Caco-2 (cell line): ENCODE measurements at regions not wholly inside any gene's neighbourhood (a gene's known extent, or its start where the extent isn't known, plus 50 kb on each side); places are given as distances from the start of the nearest gene placed in this dataset.

Source experiments
- BruUV-seq: library from RNA; stranded (reverse); fragments of 400-500 nt; replicated peaks from 2 replicates; lab custom pipeline; 2021; lab: Mats Ljungman, UMichigan
- CTCF ChIA-PET: fragments of 300-600 bp; sonication (Branson Sonifier 250); formaldehyde crosslinking; loops from one replicate; lab custom pipeline; 2022; ENCODE audit warnings: antibody characterized with exemption; lab: Charles Lee
- POLR2A ChIA-PET: fragments of 300-600 bp; sonication (Branson Sonifier 250); formaldehyde crosslinking; loops from one replicate; lab custom pipeline; 2022; ENCODE audit warnings: antibody characterized with exemption; lab: Charles Lee
- DNase-seq, 2 experiments: peaks; one replicate each; pipeline versions ENCODE4 v3.0.0 to v3.0.0-alpha.2; 2020 to 2022
- H3K27me3 ChIP-seq: replicated peaks from 2 replicates; pipeline ENCODE4 v1.6.0; 2011; ENCODE audit warnings: low read length; ENCODE audit not compliant: control insufficient read depth, insufficient read depth
- H3K36me3 ChIP-seq: 2 replicates; pipeline ENCODE4 v1.5.1; 2011; ENCODE audit warnings: low read length; ENCODE audit not compliant: control insufficient read depth, insufficient read depth
- H3K4me1 ChIP-seq: fragments of 250-450 bp; sonication (Bioruptor Pico); 2 replicates; pipeline ENCODE4 v1.5.1; 2020; ENCODE audit warnings: mild to moderate bottlenecking
- H3K4me3 ChIP-seq: 2 replicates; pipeline ENCODE4 v1.5.1; 2011; ENCODE audit warnings: low read depth, mild to moderate bottlenecking, control low read depth, low read length
- H3K9me3 ChIP-seq: fragments of 250-450 bp; sonication (Bioruptor Pico); 2 replicates; pipeline ENCODE4 v1.5.1; 2020; ENCODE audit warnings: mild to moderate bottlenecking, moderate library complexity
- H3K27ac Mint-ChIP-seq: one replicate; pipeline ENCODE4 v1.8.0; 2022; ENCODE audit warnings: mixed read lengths; ENCODE audit not compliant: unreplicated experiment
- H3K27me3 Mint-ChIP-seq: one replicate; pipeline ENCODE4 v1.8.0; 2022; ENCODE audit warnings: mixed read lengths; ENCODE audit not compliant: insufficient read depth, unreplicated experiment
- H3K36me3 Mint-ChIP-seq: one replicate; pipeline ENCODE4 v1.8.0; 2022; ENCODE audit warnings: mild to moderate bottlenecking, mixed read lengths; ENCODE audit not compliant: insufficient read depth, unreplicated experiment
- H3K4me1 Mint-ChIP-seq: one replicate; pipeline ENCODE4 v1.8.0; 2022; ENCODE audit warnings: low read depth, mixed read lengths; ENCODE audit not compliant: unreplicated experiment
- H3K4me3 Mint-ChIP-seq: one replicate; pipeline ENCODE4 v1.8.0; 2022; ENCODE audit warnings: mild to moderate bottlenecking, moderate library complexity, mixed read lengths; ENCODE audit not compliant: unreplicated experiment
- H3K9me3 Mint-ChIP-seq: one replicate; pipeline ENCODE4 v1.8.0; 2022; ENCODE audit warnings: mixed read lengths; ENCODE audit not compliant: unreplicated experiment
- CTCF ChIP-seq, 2 experiments: fragments of 200-600 bp in 1 of 2; IDR thresholded peaks; 1 replicate in 1 of 2; 2 replicates in 1 of 2; pipeline versions ENCODE4 v1.5.1 to v1.8.0; 2011 to 2022; ENCODE audit warnings: antibody characterized with exemption in 1 of 2, control low read depth in 1 of 2, inconsistent platforms in 1 of 2, low read depth in 1 of 2, low read length in 1 of 2, mild to moderate bottlenecking in 1 of 2, moderate library complexity in 1 of 2; ENCODE audit not compliant: insufficient read depth in 1 of 2, severe bottlenecking in 1 of 2, unreplicated experiment in 1 of 2
- intact Hi-C: fragments of 100-400 bp; cut with micrococcal nuclease; formaldehyde crosslinking; loops from one replicate; pipeline ENCODE4 v1.10.0; 2022; ENCODE audit not compliant: unreplicated experiment

GRCh38 chr1:201663491-201664113 is 124.7 kb downstream of the NAV1 start:
- Histone ChIP-seq H3K4me1 (no peaks in the 10 kb centered on the region), H3K36me3 (no peaks in the 10 kb centered on the region), H3K9me3 (no peaks in the 10 kb centered on the region), H3K4me3 (no peak overlapping the region), H3K27me3 (no peaks in the 10 kb centered on the region; the same call in 1 of the 2 replicates)
- H3K4me1 Mint-ChIP-seq = no peaks in the 10 kb centered on the region
- POLR2A ChIA-PET = no interaction called here
- no peaks in the 10 kb centered on the region for H3K9me3 Mint-ChIP-seq
- H3K4me3 Mint-ChIP-seq = no peak overlapping the region
- no peaks in the 10 kb centered on the region for H3K36me3 Mint-ChIP-seq
- H3K27ac Mint-ChIP-seq = no peak overlapping the region
- CTCF ChIA-PET = no interaction called here
- BruUV-seq = no TSS peak
- intact Hi-C loops = no loop called here
- H3K27me3 Mint-ChIP-seq = peaks cover 23% of the 10 kb centered on the region
- no peak for TF ChIP-seq CTCF (IDR thresholded peaks at IDR 0.05; ENCODE audit: insufficient read depth in 1 of 2, low read depth in 1 of 2, low read length in 1 of 2, severe bottlenecking in 1 of 2, unreplicated experiment in 1 of 2)
- DNase-seq = no peak

GRCh38 chr1:201665036-201665435 is 126.1 kb downstream of the NAV1 start:
- no peak for TF ChIP-seq CTCF (IDR thresholded peaks at IDR 0.05; ENCODE audit: insufficient read depth in 1 of 2, low read depth in 1 of 2, low read length in 1 of 2, severe bottlenecking in 1 of 2, unreplicated experiment in 1 of 2)
- intact Hi-C loops = no loop called here
- Histone ChIP-seq H3K4me1 (no peaks in the 10 kb centered on the region), H3K36me3 (no peaks in the 10 kb centered on the region), H3K27me3 (no peaks in the 10 kb centered on the region; the same call in 1 of the 2 replicates), H3K9me3 (no peaks in the 10 kb centered on the region), H3K4me3 (no peak overlapping the region)
- Mint-ChIP-seq H3K27ac (no peak overlapping the region), H3K36me3 (no peaks in the 10 kb centered on the region), H3K27me3 (peaks cover 29% of the 10 kb centered on the region), H3K4me3 (no peak overlapping the region), H3K9me3 (no peaks in the 10 kb centered on the region), H3K4me1 (no peaks in the 10 kb centered on the region)
- BruUV-seq = no TSS peak
- ChIA-PET CTCF (no interaction called here), POLR2A (no interaction called here)
- DNase-seq = no peak

GRCh38 chr1:201666102-201666501 is 127.2 kb downstream of the NAV1 start:
- peaks cover 27% of the 10 kb centered on the region for H3K27me3 Mint-ChIP-seq
- no peaks in the 10 kb centered on the region for H3K4me1 Mint-ChIP-seq
- no peak for DNase-seq
- H3K4me3 Mint-ChIP-seq = no peak overlapping the region
- no peaks in the 10 kb centered on the region for H3K36me3 ChIP-seq
- H3K4me1 ChIP-seq = no peaks in the 10 kb centered on the region
- H3K27me3 ChIP-seq = no peaks in the 10 kb centered on the region; the same call in none of the 2 replicates
- no peaks in the 10 kb centered on the region for H3K9me3 Mint-ChIP-seq
- ChIA-PET POLR2A (no interaction called here), CTCF (no interaction called here)
- no peak overlapping the region for H3K4me3 ChIP-seq
- intact Hi-C loops = no loop called here
- no peaks in the 10 kb centered on the region for H3K9me3 ChIP-seq
- no peak for TF ChIP-seq CTCF (IDR thresholded peaks at IDR 0.05; ENCODE audit: insufficient read depth in 1 of 2, low read depth in 1 of 2, low read length in 1 of 2, severe bottlenecking in 1 of 2, unreplicated experiment in 1 of 2)
- no peak overlapping the region for H3K27ac Mint-ChIP-seq
- no TSS peak for BruUV-seq
- H3K36me3 Mint-ChIP-seq = no peaks in the 10 kb centered on the region
